ENCODE measurements at regions not wholly inside any gene's neighbourhood (a gene's known extent, or its start where the extent isn't known, plus 50 kb on each side); places are given as distances from the start of the nearest gene placed in this dataset.
"Not testable (repeated sequence)": the region's sequence is repeated elsewhere in the genome, so short reads cannot be mapped to it uniquely, and the experiment has no call there.

GRCh38 chr10:2891073-2891769 is 176.1 kb upstream of the PFKP start:
- DNase-seq (ENCODE audit: low spot score), result no peak

- no peak for DNase-seq (ENCODE audit: low spot score)
Measured at GRCh38 chr10:2890093-2890492, 177.3 kb upstream of the PFKP start.

- DNase-seq (ENCODE audit: low spot score), result no peak
Measured at GRCh38 chr10:2888403-2889004, 178.8 kb upstream of the PFKP start.

GRCh38 chr10:2887391-2888070 is 179.8 kb upstream of the PFKP start:
- DNase-seq (ENCODE audit: low spot score), result no peak

DNA sequence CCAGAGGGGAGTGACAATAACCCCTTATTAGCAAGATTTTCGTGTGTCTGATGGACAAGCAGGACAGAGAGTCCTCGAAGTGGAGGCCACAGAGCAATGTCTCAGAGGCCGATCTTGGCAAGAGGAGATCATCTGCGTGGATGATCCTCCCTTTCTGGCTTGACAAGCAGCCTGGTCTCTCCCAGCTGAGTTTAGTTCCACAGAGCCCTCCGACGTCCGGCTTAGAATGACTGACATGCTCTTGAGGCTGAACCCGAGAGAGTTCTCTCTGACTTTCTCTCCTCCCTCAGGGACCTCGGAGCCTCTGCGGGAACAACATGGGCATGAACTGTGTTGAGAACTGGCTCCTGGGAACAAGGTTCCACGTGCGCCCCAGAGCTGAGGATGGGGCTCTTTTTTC is 180.7 kb upstream of the PFKP start:
- DNase-seq (ENCODE audit: low spot score), result no peak

DNA sequence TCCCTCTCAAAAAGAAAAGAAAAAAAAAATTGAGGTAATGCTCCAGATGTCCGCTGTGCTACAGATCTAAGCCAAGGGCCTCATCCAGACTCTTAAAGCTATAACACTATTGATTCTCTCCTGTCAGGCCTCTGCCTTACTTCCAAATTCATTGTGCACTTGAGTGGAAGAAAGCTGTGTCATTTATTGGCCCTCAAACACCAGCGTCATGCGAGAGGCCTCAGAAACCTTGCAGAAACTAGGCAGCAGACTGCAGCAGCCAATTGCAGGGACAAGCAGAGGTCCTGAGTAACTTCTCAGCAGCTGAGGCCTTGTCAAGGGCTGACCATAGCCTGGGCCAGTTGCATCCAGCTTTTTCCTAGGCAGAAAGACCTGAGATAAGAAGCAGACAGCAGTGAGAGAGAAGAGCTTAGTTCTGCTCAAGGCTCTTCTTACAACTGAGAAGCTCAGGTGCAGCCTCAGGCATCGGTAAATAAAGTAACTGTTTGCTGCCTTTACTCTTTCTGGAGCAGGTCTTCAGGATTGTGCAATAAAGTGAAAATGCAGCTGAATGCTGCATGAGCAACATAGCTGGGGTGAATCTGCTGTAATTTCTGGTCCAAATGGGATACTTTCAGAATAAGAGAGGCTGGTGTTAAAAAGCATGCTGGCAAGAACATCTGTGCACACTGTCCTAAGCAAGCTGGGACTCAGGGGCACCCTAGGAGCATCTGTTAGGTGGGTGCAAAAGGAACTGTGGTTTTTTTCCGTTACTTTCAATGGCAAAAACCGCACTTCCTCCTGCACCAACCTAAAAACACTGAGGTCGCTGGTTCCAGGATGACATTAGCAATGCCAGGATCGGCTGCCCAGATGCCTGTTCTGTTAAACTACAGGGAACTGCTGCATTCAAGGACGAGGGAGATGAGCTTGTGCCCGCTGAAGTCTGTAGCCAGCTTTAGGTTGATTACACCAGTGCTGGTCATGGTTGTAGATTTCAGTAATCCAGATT is 181.8 kb upstream of the PFKP start:
- DNase-seq (ENCODE audit: low spot score), result no peak

DNA sequence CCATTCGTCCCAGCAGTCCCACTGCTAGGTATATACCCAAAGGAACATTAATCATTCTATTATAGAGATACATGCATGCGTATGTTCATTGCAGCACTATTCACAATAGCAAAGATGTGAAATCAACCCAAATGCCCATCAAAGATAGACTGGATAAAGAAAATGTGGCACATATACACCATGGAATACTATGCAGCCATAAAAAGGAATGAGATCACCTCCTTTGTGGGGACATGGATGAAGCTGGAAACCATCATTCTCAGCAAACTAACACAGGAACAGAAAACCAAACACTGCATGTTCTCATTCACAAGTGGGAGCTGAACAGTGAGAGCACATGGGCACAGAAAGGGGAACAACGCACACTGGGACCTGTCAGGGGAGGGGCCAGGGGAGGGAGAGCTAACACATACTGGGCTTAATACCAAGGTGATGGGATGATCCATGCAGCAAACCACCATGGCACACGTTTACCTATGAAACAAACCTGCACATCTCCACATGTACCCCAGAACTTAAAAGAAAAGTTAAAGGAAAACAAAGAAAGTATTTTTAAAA is 183.3 kb upstream of the PFKP start:
- DNase-seq (ENCODE audit: low spot score), result not testable (repeated sequence)

- DNase-seq (ENCODE audit: low spot score), result no peak
Measured at GRCh38 chr10:2883238-2883637, 184.1 kb upstream of the PFKP start.

DNA sequence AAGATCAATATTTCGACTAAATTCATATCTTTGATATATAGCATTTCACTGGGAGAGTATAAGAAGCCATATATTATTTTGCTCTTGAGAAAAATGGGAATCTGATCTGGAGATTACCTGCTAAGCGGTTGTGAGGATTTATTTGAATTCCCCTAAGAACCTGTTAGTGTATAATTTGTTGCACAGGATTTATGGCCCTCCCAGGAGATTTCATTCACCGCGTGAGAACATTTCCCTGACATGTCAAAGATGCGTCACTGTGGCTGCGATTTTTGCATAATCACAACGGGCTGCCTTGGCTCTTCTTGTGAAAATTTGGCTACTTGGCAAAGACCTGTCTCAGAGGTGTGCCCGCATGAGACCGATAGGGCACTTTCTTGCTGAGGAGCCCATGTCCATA is 184.7 kb upstream of the PFKP start:
- no peak for DNase-seq (ENCODE audit: low spot score)

GRCh38 chr10:2881720-2882620 is 185.4 kb upstream of the PFKP start:
- no peak for DNase-seq (ENCODE audit: low spot score)

DNA sequence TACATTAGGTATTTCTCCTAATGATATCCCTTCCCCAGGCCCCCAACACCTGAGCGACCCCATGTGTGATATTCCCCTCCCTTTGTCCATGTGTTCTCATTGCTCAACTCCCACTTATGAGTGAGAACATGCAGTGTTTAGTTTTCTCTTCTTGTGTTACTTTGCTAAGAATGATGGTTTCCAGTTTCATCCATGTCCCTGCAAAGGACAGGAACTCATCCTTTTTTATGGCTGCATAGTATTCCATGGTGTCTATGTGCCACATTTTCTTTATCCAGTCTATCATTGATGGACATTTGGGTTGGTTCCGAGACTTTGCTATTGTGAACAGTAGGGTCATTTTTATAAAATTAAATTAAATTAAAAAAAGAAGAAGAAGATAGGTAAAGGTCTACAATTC is 187.3 kb upstream of the PFKP start:
- not testable (repeated sequence) for DNase-seq (ENCODE audit: low spot score)

DNA sequence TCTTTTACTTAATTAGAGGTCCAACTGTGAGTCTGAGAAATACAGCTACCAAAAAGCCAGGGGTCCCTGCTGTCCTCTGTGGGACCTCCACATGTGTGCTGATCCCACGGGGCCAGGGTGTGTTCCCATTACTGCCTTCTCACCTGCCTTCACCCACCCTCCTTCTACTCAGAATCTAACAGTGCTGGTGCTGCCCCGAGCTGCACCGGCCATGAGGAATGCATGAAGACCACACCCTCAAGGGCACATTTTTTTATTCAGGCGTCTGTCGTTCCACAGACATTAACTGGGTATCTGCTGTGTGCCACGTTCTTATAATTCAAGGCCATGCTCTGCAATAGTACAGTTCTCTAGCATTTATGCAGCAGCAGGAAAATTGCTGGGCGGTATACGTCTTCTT is 188.5 kb upstream of the PFKP start:
- no peak for DNase-seq (ENCODE audit: low spot score)

GRCh38 chr10:2876032-2876431 is 191.3 kb upstream of the PFKP start:
- DNase-seq (ENCODE audit: low spot score), result no peak

DNA sequence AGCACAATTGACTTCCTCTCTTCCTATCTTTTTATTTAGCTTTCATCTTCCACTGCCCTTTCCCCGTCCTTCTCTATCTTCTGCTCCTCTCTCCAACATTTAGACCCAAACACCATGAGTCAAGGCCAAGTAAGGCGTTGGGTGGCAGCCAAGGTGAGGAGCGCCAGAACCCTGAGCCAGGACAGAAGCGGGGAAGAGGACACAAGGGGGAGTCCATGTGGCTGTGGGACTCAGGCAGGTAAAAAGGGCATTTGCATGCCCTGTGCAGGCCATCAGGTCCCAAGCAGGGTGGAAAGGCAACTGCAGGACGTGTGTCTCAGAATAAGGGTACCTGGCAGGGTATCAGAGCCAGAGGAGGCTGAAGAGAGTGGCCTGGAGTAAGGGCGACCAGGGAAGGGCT is 192.4 kb upstream of the PFKP start:
- no peak for DNase-seq (ENCODE audit: low spot score)

GRCh38 chr10:2873769-2874168 is 193.6 kb upstream of the PFKP start:
- no peak for DNase-seq (ENCODE audit: low spot score)

DNA sequence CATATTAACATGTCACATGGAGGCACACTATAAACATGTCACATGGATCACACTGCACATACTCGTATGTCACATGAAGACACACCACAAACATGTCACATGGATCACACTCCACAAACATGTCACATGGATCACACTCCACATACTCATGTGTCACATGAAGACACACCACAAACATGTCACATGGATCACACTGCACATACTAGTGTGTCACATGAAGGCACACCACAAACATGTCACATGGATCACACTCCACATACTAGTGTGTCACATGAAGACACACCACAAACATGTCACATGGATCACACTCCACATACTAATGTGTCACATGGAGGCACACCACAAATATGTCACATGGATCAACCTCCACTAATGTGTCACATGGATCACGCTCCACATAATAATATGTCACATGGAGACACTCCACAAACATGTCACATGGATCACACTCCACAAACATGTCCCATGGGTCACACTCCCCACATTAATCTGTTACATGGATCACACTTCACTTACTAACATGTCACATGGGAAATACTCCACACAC is 195.6 kb upstream of the PFKP start:
- DNase-seq (ENCODE audit: low spot score), result no peak

- no peak for DNase-seq (ENCODE audit: low spot score)
Measured at GRCh38 chr10:2870654-2871053, 196.7 kb upstream of the PFKP start.

- DNase-seq (ENCODE audit: low spot score), result no peak
Measured at GRCh38 chr10:2867788-2868299, 199.5 kb upstream of the PFKP start.

GRCh38 chr10:2866569-2866968 is 200.8 kb upstream of the PFKP start:
- DNase-seq (ENCODE audit: low spot score), result no peak

- DNase-seq (ENCODE audit: low spot score), result no peak
Measured at GRCh38 chr10:2861632-2862210, 205.6 kb upstream of the PFKP start.

All from globus pallidus (tissue), 1 donor.